22Rv1 (cell line): ENCODE measurements at regions not wholly inside any gene's neighbourhood (a gene's known extent, or its start where the extent isn't known, plus 50 kb on each side); places are given as distances from the start of the nearest gene placed in this dataset.

ENCODE experiments used
- CTCF ChIP-seq: fragments of 450-650 bp; IDR thresholded peaks from 2 replicates; pipeline ENCODE4 v1.5.1; 2017; ENCODE audit warnings: mild to moderate bottlenecking
- ZFX ChIP-seq: fragments of 450-650 bp; IDR thresholded peaks from 2 replicates; pipeline ENCODE4 v1.6.1; 2017; ENCODE audit warnings: antibody characterized with exemption, borderline replicate concordance

DNA sequence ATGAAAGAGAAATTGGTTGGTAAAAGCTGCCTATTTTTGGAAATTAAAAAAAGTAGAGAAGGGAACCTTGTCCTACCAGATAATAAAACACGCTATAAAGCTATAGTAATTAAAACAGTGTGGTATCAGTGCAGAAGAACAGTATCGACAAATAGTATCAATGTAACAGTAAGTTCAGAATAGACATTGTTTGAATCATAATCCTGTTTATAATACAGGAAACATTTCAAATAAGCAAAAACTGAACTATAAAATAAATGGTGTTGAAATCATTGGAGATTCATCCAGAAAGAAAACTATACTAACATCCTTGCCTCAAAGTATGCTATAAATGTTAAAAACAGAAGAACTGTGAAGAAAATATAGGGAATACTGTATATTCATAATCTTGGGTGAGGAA is 54.2 kb upstream of the NAP1L1 start:
- TF ChIP-seq CTCF = no peak
- TF ChIP-seq ZFX = no peak
